K562 (cell line): ENCODE measurements at regions not wholly inside any gene's neighbourhood (a gene's known extent, or its start where the extent isn't known, plus 50 kb on each side); places are given as distances from the start of the nearest gene placed in this dataset.

Source experiments
- ATAC-seq: fragments of 200-7000 bp; cut with Tn5 transposase; 3 replicates; pipeline ENCODE4 v1.9.1; 2020; ENCODE audit warnings: moderate library complexity
- BruUV-seq: library from RNA; stranded (reverse); fragments of 400-500 nt; replicated peaks from 2 replicates; lab custom pipeline; 2021; lab: Mats Ljungman, UMichigan
- CTCF ChIA-PET: fragments of 300-600 bp; formaldehyde crosslinking; extraction: SDS; loops from one replicate; lab custom pipeline; 2021; ENCODE audit warnings: low intra/inter-chr PET ratio; lab: Yijun Ruan, JAX
- POLR2A ChIA-PET: fragments of 300-600, 350-650 bp; sonication (Branson Sonifier 250); formaldehyde crosslinking; extraction: SDS; loops from one replicate; lab custom pipeline; 2021; ENCODE audit warnings: antibody characterized with exemption, inconsistent platforms; lab: Yijun Ruan, JAX
- DNase-seq, 4 experiments: peaks; one replicate each; pipeline versions ENCODE4 v3.0.0 to v3.0.0-alpha.2; 2011 to 2018; ENCODE audit warnings: low spot score in 3 of 4, mixed read lengths in 3 of 4; ENCODE audit errors: extremely low read depth in 1 of 4
- FAIRE-seq: peaks from 2 replicates; lab custom pipeline; 2011; peaks lifted over from hg19 to GRCh38; lab: Jason Lieb, UNC
- H2AFZ ChIP-seq: 2 replicates; pipeline ENCODE4 v1.6.0; 2011; ENCODE audit warnings: low read depth, low read length, control low read depth, inconsistent platforms
- H3K27ac ChIP-seq: fragments of 200-600 bp; 3 replicates; pipeline ENCODE4 v1.8.0; 2011; ENCODE audit warnings: low read depth, mild to moderate bottlenecking, control low read depth, inconsistent platforms, low read length, moderate library complexity, mixed read lengths; ENCODE audit errors: extremely low read depth
- H3K27me3 ChIP-seq, 2 experiments: fragments of 300-600 bp in 1 of 2; 2 replicates in 1 of 2; 3 replicates in 1 of 2; pipeline versions ENCODE4 v1.6.0 to v1.8.0; 2011; ENCODE audit warnings: inconsistent platforms in 2 of 2, low read length in 2 of 2, mild to moderate bottlenecking in 1 of 2, mixed read lengths in 1 of 2, moderate library complexity in 1 of 2; ENCODE audit not compliant: control insufficient read depth in 2 of 2, insufficient read depth in 2 of 2
- H3K36me3 ChIP-seq: fragments of 300-600 bp; 3 replicates; pipeline ENCODE4 v1.8.0; 2011; ENCODE audit warnings: mild to moderate bottlenecking, low read length, inconsistent platforms; ENCODE audit not compliant: control insufficient read depth, insufficient read depth
- H3K4me1 ChIP-seq, 2 experiments: fragments of 200-600 bp in 1 of 2; replicated peaks in 1 of 2; 2 replicates in 1 of 2; 3 replicates in 1 of 2; pipeline versions ENCODE4 v1.5.1 to v1.8.0; 2011; ENCODE audit warnings: inconsistent platforms in 2 of 2, low read length in 2 of 2, mild to moderate bottlenecking in 1 of 2, mixed read lengths in 1 of 2, moderate library complexity in 1 of 2; ENCODE audit not compliant: control insufficient read depth in 2 of 2, insufficient read depth in 2 of 2
- H3K4me2 ChIP-seq: 2 replicates; pipeline ENCODE4 v1.6.1; 2011; ENCODE audit warnings: low read length, control low read depth, inconsistent platforms, mixed read lengths; ENCODE audit not compliant: insufficient read depth
- H3K4me3 ChIP-seq: fragments of 200-600 bp; sonication (generic), shearing (Covaris generic); 2 replicates; pipeline ENCODE4 v1.5.1; 2016; ENCODE audit warnings: control low read depth, inconsistent platforms
- H3K79me2 ChIP-seq: fragments of 200-600 bp; 3 replicates; pipeline ENCODE4 v1.8.0; 2011; ENCODE audit warnings: low read length, inconsistent platforms; ENCODE audit not compliant: control insufficient read depth, insufficient read depth
- H3K9ac ChIP-seq, 2 experiments: 2 replicates each; pipeline versions ENCODE4 v1.6.0 to v1.6.1; 2011; ENCODE audit warnings: low read depth in 2 of 2, low read length in 2 of 2, control low read depth in 1 of 2, inconsistent platforms in 1 of 2, mild to moderate bottlenecking in 1 of 2, mixed read lengths in 1 of 2; ENCODE audit not compliant: insufficient read depth in 1 of 2
- H3K9me1 ChIP-seq: one replicate; pipeline ENCODE4 v1.6.0; 2011; ENCODE audit warnings: inconsistent platforms, mild to moderate bottlenecking, low read length, moderate library complexity; ENCODE audit not compliant: control insufficient read depth, insufficient read depth
- H3K9me3 ChIP-seq: replicated peaks from 2 replicates; pipeline ENCODE4 v1.5.1; 2011; ENCODE audit warnings: low read depth, low read length, inconsistent platforms; ENCODE audit not compliant: control insufficient read depth, insufficient read depth
- H4K20me1 ChIP-seq: replicated peaks from 2 replicates; pipeline ENCODE4 v1.6.1; 2011; ENCODE audit warnings: low read length, inconsistent platforms, mixed read lengths; ENCODE audit not compliant: control insufficient read depth, insufficient read depth
- C11orf30 ChIP-seq: fragments of 450-650 bp; IDR thresholded peaks from 2 replicates; pipeline ENCODE4 v1.6.1; 2016; ENCODE audit warnings: low read depth, mild to moderate bottlenecking
- LARP7 ChIP-seq: fragments of 450-650 bp; IDR thresholded peaks from 2 replicates; pipeline ENCODE4 v1.6.1; 2016
- LCOR ChIP-seq: sonication (generic); formaldehyde crosslinking; IDR thresholded peaks from 2 replicates; pipeline ENCODE4 v1.8.0; 2022; ENCODE audit warnings: mild to moderate bottlenecking, missing genetic modification reagents
- MAFG ChIP-seq: fragments of 450-650 bp; conservative IDR thresholded peaks from 2 replicates; pipeline ENCODE4 v1.6.1; 2016; ENCODE audit warnings: missing genetic modification characterization, missing compliant biosample characterization
- MEIS2 ChIP-seq: fragments of 450-650 bp; IDR thresholded peaks from 2 replicates; pipeline ENCODE4 v1.6.1; 2014; ENCODE audit warnings: mild to moderate bottlenecking; ENCODE audit not compliant: partially characterized antibody
- POLR3G ChIP-seq: IDR thresholded peaks from 2 replicates; pipeline ENCODE4 v1.6.1; 2011; ENCODE audit not compliant: insufficient read length, insufficient replicate concordance; ENCODE audit errors: extremely low read depth
- ZKSCAN8 ChIP-seq: fragments of 200-800 bp; sonication (Bioruptor generic); IDR thresholded peaks from 2 replicates; pipeline ENCODE4 v1.6.1; 2016; ENCODE audit warnings: missing genetic modification characterization, missing compliant biosample characterization
- ZNF134 ChIP-seq: fragments of 250-450 bp; sonication (Bioruptor Pico); conservative IDR thresholded peaks from 2 replicates; pipeline ENCODE4 v1.4.0; 2020
- ZNF280A ChIP-seq: fragments of 450-650 bp; IDR thresholded peaks from 2 replicates; pipeline ENCODE4 v1.6.1; 2018; ENCODE audit warnings: mild to moderate bottlenecking, low read depth; ENCODE audit not compliant: partially characterized antibody
- ZNF316 ChIP-seq: fragments of 450-650 bp; IDR thresholded peaks from 2 replicates; pipeline ENCODE4 v1.6.1; 2016
- ZNF444 ChIP-seq: fragments of 250-450 bp; sonication (Bioruptor Pico); IDR thresholded peaks from 2 replicates; pipeline ENCODE4 v1.4.0; 2020; ENCODE audit warnings: mild to moderate bottlenecking, moderate library complexity
- ZNF830 ChIP-seq: fragments of 250-450 bp; sonication (Bioruptor Pico); IDR thresholded peaks from 2 replicates; pipeline ENCODE4 v1.5.0; 2021; ENCODE audit warnings: mild to moderate bottlenecking
- ZSCAN32 ChIP-seq: fragments of 450-650 bp; formaldehyde crosslinking; IDR thresholded peaks from 2 replicates; pipeline ENCODE4 v1.4.0; 2020; ENCODE audit warnings: mild to moderate bottlenecking, moderate library complexity
- WGBS: fragments of 100-300 bp; shearing (Covaris generic); methylation state at CpG from one replicate; pipeline ENCODE4 v1.1.6; 2016; ENCODE audit warnings: low coverage, mixed read lengths; ENCODE audit not compliant: insufficient coverage; ENCODE audit errors: missing lambda C conversion rate; 5-methylcytosine and 5-hydroxymethylcytosine counted together
- in situ Hi-C: fragments of 300-500 bp; cut with MboI; formaldehyde crosslinking; loops from 4 replicates; pipeline ENCODE4 v1.15.0; 2018; ENCODE audit warnings: inconsistent platforms, mixed read lengths
- intact Hi-C: fragments of 100-400 bp; cut with micrococcal nuclease; formaldehyde crosslinking; loops from 2 replicates; pipeline ENCODE4 v1.14.2; 2022

DNA sequence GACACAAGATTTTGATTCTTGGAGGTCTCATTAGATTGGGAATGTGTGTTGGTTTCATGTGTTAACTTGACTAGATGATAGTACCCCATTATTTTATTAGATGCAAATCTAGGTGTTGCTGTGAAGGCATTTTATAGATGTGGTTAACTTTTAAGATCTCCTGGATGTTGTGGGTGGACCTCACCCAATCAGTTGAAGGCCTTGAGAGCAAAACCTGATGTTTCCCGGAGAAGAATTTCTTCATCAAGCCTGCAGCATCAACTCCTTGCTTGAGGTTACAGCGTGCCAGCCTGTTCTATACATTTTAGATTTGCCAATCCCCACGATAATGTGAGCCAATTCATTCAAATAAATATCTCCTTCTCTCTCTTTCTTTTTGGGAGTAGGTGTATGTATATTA lies 66.8 kb upstream of the EXOC2 start:
- in situ Hi-C loops (no loop called here), intact Hi-C loops (no loop called here)
- Histone ChIP-seq H3K79me2 (no peaks in the 10 kb centered on the region), H3K27me3 (peaks cover 38% of the 10 kb centered on the region in 2 experiments), H3K27ac (no peak overlapping the region), H3K9me1 (no peaks in the 10 kb centered on the region), H3K4me1 (peaks cover 0 to 8% of the 10 kb centered on the region in 2 experiments; a peak in 2 of 5 replicates), H3K4me2 (no peak overlapping the region), H3K36me3 (no peaks in the 10 kb centered on the region), H3K4me3 (no peak overlapping the region), H4K20me1 (no peaks in the 10 kb centered on the region), H3K9ac (no peak overlapping the region), H2AFZ (no peak overlapping the region), H3K9me3 (no peaks in the 10 kb centered on the region)
- no peak for TF ChIP-seq ZKSCAN8 (CRISPR knock-in tag)
- no peak for TF ChIP-seq LCOR
- peak; percentile 88 for TF ChIP-seq ZNF134 (CRISPR knock-in tag)
- TF ChIP-seq ZNF444 (CRISPR knock-in tag): no peak
- DNase-seq (no peak), FAIRE-seq (no peak), ATAC-seq (no peak)
- no TSS peak for BruUV-seq
- WGBS: 2% methylated on average over 3 of the region's 3 CpGs
- ChIA-PET CTCF (no interaction called here), POLR2A (no interaction called here)

- no peak overlapping the region for H2AFZ ChIP-seq
- no peak for DNase-seq
- no peaks in the 10 kb centered on the region for H3K36me3 ChIP-seq
- no peak overlapping the region for H3K4me2 ChIP-seq
- intact Hi-C loops: no loop called here
- CTCF ChIA-PET: no interaction called here
- no peak overlapping the region for H3K9ac ChIP-seq
- H3K79me2 ChIP-seq: no peaks in the 10 kb centered on the region
- H3K9me1 ChIP-seq: no peaks in the 10 kb centered on the region
- no peak for TF ChIP-seq MEIS2
- TF ChIP-seq ZNF316: peak; percentile 64
- peak; percentile 38; the same call in 1 of the 2 replicates for TF ChIP-seq MAFG (tag)
- TF ChIP-seq LARP7: no peak
- TF ChIP-seq ZSCAN32 (CRISPR knock-in tag): no peak
- no peak for TF ChIP-seq ZNF280A
- TF ChIP-seq ZNF830: no peak
- no peak for TF ChIP-seq POLR3G
- TF ChIP-seq C11orf30: peak; percentile 27; the same call in 1 of the 2 replicates
- TF ChIP-seq, all 486 proteins: peak for 3
- POLR2A ChIA-PET: interaction anchor here (1.0 kb wide), 1 partner anchor 27 kb away, joined by 4 read pairs; no protein-coding TSS in a partner anchor
- Histone ChIP-seq H3K27me3 (peaks cover 12 to 13% of the 10 kb centered on the region in 2 experiments), H3K4me1 (peaks cover 0 to 6% of the 10 kb centered on the region in 2 experiments; a peak in 1 of 5 replicates), H3K4me3 (no peak overlapping the region), H4K20me1 (no peaks in the 10 kb centered on the region), H3K27ac (no peak overlapping the region), H3K9me3 (no peaks in the 10 kb centered on the region)
- BruUV-seq: no TSS peak
- ATAC-seq (no peak), FAIRE-seq (no peak)
- in situ Hi-C loops: no loop called here
Observed at GRCh38 chr6:756224-756623, 63.3 kb upstream of the EXOC2 start.
